Middle frontal gyrus (tissue), 1 donor: ENCODE measurements at regions not wholly inside any gene's neighbourhood (a gene's known extent, or its start where the extent isn't known, plus 50 kb on each side); places are given as distances from the start of the nearest gene placed in this dataset.

ENCODE experiments used
- DNase-seq: peaks from one replicate; pipeline ENCODE4 v3.0.0-alpha.2; 2015; ENCODE audit warnings: low spot score; ENCODE audit errors: extremely low spot score

DNA sequence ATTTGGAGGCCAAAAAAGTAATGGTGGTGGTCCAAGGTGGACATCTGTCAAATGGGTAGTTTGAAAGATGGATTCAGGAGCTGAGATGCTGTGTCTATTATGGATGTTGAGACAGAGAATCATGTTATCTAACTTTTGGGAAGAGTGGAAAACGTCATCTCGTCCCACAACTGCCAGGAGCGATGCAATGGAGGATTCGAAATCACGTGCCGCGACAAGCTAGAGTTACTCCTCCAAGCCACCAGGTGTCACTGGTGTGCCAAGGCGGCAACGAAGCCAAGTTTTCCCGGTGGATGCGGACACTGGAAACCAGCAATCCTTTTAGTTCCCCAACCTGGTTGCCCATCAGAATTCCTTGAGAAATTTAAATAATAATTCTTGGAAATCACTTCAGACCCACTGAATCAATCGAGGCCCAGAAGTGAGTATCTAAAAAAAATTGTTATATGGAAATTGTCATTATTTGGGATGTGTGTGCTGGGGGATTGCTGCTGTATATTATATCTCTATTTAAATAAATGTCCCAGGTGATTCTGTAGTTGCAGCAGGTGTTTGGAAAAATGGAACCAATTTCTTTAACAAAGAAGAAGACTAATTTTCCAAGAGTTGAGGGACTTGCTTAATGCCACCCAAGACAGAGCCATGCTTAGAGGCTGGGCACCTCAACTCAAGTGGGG, 206.1 kb downstream of the HAPSTR1 start:
- DNase-seq: no peak

DNA sequence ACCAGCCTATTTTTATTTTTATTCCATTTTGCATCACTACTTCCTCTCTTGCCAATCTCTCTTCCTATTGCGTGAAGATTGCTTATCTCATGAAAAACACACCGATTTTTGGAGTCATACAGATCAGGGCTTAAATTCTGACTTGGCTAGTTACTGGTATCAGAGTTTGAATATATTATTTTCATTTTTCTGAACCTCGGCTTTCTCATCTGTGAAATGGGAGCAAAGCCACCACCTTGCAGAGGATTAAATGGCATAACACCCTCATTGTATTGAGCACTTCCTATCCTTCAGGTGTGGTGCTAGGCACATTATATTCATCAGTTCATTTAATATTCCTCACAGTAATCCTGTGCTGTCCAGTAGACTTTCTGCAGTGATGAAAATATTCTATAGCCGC, 208.8 kb downstream of the HAPSTR1 start:
- no peak for DNase-seq

DNA sequence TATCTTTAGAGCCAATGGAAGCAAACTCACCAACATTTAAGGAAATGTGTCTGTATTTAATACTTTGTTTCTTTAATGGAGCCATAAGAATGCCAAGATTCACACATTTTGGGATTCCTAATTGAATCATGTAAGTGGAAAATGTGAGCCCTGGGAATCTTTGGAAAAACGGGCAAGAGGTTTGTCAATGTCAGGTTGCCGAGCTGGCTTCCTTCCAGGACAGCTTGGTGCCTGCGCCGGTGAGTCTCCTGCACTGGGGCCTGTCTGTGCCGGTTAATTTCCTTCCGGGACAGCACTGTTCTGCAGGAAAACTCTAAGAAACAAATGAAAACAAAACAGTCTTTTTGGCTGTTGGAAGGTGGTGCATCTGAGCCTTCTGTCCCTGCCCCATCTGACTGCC, 210.6 kb downstream of the HAPSTR1 start:
- no peak for DNase-seq

DNA sequence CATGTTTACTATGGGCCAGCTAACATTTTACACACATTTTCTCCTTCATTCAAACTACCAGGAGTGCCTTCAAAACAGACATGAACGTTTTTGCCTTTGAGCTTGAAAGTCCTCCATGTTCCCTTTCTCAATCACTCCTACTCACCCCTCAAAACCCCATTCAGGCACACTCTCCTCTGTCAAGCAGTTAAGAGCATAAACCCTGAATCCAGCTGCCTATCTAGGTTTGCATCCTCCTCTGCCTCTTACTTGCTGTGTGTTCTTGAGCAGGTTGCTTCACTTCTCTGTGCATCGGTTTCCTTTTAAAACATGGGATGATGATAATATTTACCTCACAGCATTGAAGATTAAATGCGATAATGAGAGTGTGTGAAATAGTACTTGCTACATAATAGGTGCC, 215.3 kb downstream of the HAPSTR1 start:
- no peak for DNase-seq

DNA sequence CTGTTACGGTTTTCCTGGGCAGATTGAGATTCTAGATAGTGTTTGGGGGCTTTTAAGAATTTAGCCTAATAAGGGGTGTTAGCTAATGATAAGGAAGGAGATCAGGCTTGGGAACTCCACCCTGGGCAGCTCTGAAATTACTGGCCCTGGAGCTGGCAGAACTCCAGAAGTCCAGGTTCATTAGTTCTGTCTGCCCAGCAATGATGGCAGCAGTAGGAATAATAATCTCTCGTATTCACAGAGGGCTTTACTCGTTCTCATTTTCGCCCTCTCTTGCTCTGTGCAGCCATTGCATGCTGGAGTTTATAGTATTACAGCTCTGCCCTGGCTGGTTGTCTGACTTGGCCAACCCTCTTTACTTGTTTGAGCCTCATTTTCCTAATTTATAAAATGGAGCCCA, 216.0 kb downstream of the HAPSTR1 start:
- no peak for DNase-seq

DNA sequence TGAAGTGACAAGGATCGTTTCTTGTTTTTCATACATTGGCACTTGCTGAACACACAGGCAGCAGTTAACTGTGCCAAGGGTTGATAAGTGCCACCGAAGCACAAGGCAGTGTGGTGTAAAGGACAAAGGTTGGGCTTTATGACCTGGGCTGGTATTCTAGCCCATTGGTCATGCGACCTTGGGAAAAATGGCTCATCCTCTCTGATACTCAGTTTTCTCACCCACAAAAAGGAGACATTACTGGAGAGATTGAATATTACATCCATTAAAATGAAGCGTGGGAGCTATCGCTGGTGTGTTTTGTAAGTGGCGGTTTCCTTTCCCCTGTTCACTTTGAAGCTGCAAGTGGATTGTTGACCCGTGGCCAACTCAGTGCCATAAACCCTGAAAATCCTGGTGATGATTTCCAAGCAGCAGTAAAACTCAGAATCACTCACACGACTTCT, 216.9 kb downstream of the HAPSTR1 start:
- DNase-seq: no peak

DNA sequence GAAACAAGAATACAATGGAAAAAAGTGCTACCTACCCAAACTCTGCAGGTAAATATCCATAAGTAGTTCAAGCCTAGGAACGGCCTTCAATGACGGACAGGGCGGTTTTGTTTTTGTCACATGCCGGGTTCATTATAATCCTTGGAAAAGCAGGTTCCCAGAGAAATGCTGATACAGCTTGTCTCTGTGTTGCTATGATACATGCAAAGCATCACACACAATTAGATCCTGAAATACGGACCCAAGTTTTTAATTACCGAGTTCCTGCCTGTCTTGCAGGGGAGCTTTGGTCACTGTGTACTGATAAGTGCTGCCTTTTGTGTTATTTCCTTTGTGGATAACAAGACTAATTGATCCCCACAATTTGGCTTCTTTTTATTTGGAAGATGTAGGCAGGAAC, 217.4 kb downstream of the HAPSTR1 start:
- no peak for DNase-seq

DNA sequence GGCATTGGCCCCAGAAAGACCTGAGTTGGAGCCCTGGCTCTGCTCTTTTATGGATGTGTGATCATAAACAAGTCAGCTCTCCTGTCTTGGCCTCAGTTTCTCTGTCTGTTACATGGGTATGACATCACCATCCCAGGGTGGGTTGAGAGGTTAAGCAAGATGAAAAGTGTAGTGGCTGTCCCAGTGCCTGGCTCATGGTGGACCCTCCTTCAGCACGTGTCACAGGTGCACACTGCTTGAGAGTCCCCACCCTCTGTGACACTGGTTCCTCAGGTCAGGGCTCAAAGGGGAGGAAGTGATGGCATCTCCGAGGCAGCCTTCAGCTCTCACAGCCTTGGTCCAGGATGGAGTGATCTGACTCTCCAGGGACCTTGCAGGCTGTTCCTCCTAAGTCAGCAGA, 218.4 kb downstream of the HAPSTR1 start:
- DNase-seq: no peak

DNA sequence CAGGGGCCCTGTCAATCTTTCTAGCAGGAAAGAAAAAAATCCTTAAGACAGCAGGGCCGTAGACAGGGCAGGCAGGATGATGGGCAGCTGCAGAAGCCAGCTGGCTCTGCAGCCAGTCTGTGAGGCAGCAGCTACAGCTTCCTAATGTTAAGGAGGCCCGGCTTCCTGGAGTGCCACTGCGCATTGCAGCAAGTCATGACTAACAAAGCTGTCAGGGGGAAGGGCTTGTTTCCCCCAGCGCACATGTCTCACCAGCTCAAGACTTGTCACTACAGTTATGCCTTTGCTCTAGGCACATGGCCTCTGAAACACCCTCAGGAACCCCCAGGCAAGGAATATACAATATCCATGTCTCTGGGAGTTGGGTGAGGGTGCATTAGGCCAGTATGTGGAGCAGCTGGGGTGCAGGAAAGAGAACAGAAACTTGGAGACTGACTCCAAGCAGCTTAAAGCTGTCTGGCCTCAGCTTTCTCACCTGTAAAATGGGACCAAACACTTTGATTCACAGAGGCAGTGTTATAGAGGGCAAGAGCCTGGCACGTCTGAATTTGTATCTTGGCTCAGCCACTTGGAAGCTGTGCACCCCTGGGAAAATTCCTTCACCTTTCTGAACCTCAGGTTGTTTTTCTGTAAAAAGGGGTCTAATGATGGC, 220.0 kb downstream of the HAPSTR1 start:
- DNase-seq: no peak

DNA sequence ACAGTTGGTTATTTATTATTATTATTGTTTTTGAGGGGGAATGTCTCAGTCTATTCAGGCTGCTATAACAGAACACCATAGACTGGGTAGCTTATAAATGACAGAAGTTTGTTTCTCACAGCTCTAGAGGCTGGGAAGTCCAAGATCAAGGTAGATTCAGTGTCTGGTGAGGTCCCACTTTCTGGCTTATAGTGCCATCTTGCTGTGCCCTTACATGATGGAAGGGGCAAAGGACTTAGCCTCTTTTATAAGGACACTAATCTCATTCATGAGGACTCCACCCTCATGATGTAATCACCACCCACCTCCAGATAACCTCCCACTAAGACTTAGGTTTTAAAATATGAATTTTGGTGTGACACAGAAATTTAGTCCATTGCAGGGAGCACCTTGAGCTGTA, 224.6 kb downstream of the HAPSTR1 start:
- no peak for DNase-seq

DNA sequence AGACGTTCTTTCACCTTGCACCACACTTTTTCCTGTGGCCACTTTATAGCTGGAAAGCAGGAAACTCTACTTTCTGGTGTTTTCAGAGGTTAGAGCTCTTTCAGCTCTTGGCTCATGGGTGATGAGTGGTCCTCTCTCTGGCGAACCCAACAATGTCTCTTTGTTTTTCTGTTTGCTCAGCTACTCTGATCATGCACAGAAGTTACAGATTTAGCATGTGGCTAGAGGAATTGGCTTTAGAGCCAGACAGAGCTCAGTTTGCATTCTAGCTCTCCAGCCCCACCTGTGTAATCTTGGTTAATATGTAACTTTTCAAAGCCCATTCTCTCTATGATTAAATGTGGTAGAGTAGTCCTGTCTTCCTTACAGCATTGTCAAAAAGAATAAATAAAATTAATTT, 225.2 kb downstream of the HAPSTR1 start:
- DNase-seq: no peak

DNA sequence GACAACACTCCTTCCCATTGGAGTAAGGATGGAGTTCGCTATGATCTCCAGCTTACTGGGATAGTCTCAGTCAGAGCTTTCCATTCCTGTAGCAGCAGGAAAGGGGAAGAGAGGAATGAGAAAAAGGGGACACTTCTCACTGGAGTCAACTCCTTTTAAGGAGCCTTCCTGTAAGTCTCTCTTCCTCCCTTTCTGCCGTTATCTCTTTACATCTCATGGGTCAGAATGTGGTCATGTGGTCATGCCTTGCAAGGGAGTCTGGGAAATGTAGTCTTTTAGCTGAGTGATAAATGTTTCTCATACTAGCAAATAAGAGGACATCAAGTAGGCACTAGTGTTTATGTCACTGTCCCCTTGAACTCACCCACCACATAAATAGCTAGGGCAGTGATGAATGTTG, 227.3 kb downstream of the HAPSTR1 start:
- DNase-seq: no peak

DNA sequence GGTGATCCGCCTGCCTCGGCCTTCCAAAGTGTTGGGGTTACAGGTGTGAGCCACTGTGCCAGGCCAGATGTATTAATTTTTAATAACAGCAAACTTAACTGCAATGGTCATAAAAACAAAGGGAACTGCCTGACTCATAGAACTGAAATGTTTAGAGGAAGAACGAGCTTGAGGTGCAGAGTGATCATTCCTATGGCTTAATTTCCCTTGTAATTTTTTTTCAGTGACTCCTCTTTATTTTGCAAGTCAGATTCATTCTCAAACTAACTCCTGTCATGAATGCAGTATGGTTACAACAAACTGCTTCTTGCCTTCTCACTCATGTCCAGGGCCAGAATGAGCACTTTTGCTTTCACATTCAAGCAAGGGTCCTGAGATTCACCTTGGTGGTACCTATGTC, 231.3 kb downstream of the HAPSTR1 start:
- no peak for DNase-seq

DNA sequence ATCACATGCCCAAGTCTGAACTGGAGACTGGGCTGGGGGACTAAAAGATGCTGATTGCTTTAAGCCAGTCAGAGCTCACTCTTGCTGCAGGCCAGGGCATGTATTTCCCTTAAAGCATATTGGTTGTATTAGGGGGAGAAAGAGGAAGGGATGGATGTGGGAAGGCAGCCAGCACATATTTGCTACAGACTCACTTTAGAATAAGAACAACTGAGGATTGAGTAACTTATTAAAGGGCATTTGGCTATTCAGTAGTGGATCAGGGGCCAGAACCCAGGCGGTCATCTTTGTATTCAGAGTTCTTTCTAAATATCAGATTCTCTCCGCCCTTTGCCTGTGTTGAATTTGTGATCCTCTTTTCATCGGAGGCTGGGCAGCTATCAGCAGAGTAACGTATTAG, 231.7 kb downstream of the HAPSTR1 start:
- DNase-seq: no peak

DNA sequence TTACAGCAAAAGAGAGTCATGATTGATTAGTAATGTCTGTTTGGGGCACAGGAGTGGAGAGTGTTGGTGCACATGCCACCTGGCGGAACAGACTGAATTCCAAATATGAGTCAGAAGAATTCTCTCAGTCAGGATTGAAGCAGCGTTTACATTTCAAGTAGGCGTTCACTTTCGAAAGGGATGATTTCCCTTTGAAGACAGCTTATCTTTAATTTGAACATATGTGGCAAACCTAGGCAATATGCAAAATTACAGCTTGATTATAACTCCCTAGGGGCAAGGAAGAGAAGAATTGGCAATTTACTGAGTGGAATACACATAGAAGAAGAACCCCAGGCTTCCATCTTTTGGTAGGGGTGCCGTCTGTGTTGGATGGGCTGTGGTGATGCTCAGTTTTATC, 235.8 kb downstream of the HAPSTR1 start:
- no peak for DNase-seq

DNA sequence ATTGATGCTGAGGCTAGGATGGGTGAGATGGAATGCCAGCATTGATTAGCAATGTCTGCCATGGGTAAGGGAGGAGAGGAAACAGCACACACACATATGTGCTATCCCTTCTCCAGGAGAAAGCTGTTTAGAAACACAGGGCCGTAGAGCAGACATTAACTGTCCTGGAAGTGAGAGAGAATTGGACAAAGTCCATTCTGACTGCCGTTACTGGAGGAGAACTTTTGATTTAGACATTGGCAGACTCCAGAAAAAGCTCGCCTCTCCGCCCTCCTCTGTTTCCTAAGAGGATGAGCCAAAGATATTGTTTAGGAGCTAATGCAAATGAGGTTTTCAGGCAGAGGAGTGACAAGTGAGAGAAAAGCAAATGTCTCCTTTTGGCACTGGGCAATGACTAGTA, 237.0 kb downstream of the HAPSTR1 start:
- peak; percentile 40 for DNase-seq

DNA sequence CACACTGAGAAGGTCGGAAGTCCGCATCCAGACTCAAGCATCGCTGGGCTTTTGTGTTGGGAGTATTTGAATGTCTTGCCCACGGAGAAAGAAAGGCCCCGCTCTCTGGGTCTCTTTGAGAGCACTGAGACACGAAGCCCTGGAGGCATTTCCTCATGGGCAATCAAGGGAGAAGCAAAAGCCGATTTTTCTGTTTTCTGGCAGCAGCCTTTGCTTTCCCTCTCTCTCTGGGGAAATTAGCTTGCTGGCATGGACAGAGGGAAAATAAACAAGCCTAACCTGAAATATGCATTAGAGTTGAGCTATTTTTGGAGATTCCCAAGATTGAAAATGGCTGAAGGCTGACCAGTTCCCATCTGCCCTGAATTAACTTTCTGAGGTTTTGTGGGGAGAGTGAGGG, 238.7 kb downstream of the HAPSTR1 start:
- DNase-seq: no peak

DNA sequence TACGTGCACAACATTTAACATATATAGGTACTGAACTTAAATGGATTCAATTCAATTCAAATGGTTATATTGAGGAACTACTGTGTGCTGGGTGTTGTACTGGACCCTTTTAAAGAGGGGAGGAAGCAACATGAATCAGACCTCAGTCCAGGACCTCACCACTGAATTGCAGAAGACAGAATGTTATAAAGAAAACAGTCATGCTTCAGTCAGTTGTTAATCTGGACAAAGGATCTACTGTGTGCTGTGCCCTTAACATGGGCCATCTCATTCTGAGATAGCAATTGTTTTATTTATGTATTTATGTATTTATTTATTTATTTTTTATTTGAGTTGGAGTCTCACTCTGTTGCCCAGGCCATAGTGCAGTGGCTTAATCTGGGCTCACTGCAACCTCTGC, 240.1 kb downstream of the HAPSTR1 start:
- no peak for DNase-seq

DNA sequence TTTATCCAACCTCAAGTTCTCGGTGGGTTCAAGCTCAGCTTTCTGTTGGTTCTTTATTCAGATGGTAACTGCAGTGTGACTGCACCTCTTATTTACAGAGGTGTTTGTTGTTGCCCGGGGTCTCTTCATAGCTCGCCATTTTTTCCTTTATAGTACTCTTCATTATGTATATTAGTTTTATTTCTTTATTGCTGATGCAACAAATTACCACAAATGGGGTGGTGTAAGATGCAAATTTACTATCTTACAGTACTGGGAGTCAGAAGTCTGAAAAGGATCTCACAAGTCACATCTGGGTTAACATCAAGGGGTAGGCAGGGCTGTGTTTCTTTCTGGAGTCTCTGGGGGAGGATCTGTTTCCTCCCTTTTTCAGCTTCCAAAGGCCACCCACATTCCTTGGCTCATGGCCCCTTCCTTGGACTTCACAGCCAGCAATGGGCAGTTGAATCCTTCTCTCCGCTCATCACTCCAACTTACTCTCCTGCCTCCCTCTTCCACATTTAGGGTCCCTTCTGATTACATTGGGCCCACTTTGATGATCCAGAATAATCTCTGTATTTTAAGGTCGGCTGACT, 241.2 kb downstream of the HAPSTR1 start:
- DNase-seq: no peak

DNA sequence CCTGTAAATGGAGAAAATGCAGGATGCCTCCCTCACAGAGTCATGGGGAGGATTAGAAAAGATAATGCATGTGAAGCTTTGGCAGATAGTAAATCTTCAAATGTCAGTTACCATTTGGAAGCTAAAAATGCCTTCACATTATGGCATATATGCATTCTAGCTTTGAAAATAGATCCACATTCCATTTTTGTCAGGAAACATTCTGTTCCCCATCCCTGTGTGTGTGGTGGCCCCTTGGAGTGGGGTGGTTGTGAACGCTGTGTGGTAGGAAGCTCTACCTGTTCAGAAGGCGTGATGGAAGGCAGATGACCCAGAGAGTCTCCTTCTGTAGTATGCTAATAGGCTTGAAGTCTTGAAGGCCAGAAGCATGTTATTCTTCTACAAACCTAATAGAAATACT, 242.0 kb downstream of the HAPSTR1 start:
- DNase-seq: no peak

DNA sequence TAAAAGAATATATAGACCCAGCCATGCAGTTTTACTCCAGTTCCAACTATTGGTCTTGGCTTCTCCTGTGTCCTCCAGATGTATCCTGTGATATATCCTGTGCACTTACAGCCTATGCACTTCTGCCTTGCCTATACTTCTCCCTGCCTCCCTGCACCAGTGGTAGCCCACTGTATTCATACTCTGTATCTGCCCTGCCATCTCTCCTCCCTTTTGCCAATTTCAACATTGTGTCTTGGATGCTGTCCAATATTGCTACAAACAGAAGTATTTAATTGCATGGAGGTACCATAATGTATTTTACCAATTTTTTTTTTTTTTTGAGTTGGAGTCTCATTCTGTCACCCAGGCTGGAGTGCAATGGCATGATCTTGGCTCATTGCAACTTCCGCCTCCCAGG, 242.7 kb downstream of the HAPSTR1 start:
- DNase-seq: no peak

DNA sequence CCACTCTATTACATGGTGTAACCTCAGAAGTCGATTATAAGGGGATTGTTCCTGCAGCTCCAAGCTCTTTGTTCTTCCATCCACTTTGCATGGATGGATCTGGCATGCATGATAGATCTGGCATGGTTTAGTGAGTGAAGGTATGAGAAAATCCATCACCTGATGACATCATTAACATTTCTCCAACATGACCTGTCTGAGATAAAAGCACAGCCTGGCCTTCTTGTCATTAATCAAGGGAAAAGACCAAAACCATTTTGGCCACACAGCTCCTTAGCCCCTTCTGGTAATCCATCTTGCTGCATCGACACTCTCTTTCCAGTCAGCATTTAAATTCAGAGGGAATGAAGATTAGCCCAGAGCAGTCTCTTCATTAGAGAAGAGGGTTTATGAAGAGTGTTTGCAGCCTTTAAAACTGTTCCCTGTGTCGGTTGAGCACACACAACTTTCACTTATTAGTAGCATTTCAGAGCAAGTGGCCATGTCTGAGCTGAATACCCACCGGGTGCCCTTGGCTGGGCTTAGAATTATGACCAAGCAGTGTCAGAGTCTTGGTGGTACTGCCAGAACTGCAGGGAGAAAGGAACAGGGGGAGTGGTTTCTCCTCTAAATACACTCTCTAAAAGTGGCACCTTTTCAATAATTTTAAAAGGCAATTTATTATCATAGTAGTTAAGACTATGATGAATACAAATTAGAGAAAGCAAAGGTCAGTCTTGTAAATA, 246.0 kb downstream of the HAPSTR1 start:
- no peak for DNase-seq
